PFSK-1 (cell line): ENCODE measurements at regions not wholly inside any gene's neighbourhood (a gene's known extent, or its start where the extent isn't known, plus 50 kb on each side); places are given as distances from the start of the nearest gene placed in this dataset.

Experiments
- FOXP2 ChIP-seq: optimal IDR thresholded peaks from 2 replicates; pipeline ENCODE3; 2011; ENCODE audit warnings: borderline replicate concordance, control low read depth, inconsistent platforms; ENCODE audit not compliant: insufficient read depth; ENCODE audit errors: extremely low read length, extremely low read depth
- POLR2AphosphoS5 ChIP-seq: IDR thresholded peaks from 2 replicates; pipeline ENCODE4 v1.6.1; 2012; ENCODE audit warnings: low read depth, mild to moderate bottlenecking, control low read depth, low read length, moderate library complexity

DNA sequence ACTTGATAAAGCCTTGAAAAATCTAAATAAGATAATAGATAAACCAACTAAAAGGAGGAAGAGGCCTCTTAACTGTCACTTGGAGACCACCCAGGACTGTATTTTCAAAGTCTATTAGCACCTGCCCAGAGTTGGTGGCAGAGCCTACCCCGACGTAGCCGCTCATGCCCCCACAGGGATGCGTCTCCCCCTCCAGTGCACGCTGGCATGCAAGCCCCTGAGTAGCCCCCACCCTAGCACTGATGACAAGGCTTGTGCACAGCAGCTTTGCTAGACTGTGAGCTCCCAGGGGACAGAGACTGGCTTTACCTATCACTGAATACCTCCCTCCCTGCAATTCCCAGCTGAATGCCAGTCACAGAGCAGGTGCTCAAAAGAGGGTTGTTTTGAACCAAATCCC lies 54.1 kb upstream of the HES1 start:
- TF ChIP-seq POLR2AphosphoS5 (no peak), FOXP2 (no peak)
